NCI-H1105 treated with DMSO at 0.1 percent for 48 hours (cell line): ENCODE measurements at regions not wholly inside any gene's neighbourhood (a gene's known extent, or its start where the extent isn't known, plus 50 kb on each side); places are given as distances from the start of the nearest gene placed in this dataset.

Experiments used
- DNase-seq: peaks from one replicate; lab custom pipeline; 2025; lab: John Stamatoyannopoulos, UW

GRCh38 chr11:134746609-134747008, 334.6 kb upstream of the B3GAT1 start:
- no peak for DNase-seq

GRCh38 chr11:134745456-134745855, 333.4 kb upstream of the B3GAT1 start:
- DNase-seq: no peak

- no peak for DNase-seq
Observed at GRCh38 chr11:134743820-134744195, 331.8 kb upstream of the B3GAT1 start.

- DNase-seq: no peak
Observed at GRCh38 chr11:134742956-134743819, 331.1 kb upstream of the B3GAT1 start.

- no peak for DNase-seq
Observed at GRCh38 chr11:134742224-134742612, 330.2 kb upstream of the B3GAT1 start.

GRCh38 chr11:134741453-134742223, 329.6 kb upstream of the B3GAT1 start:
- DNase-seq: no peak

GRCh38 chr11:134740590-134741261, 328.7 kb upstream of the B3GAT1 start:
- no peak for DNase-seq

GRCh38 chr11:134739136-134739535, 327.1 kb upstream of the B3GAT1 start:
- no peak for DNase-seq

- DNase-seq: no peak
Observed at GRCh38 chr11:134738581-134738980, 326.5 kb upstream of the B3GAT1 start.

- no peak for DNase-seq
Observed at GRCh38 chr11:134737563-134738510, 325.8 kb upstream of the B3GAT1 start.

GRCh38 chr11:134736251-134736947, 324.4 kb upstream of the B3GAT1 start:
- no peak for DNase-seq

- DNase-seq: no peak
Observed at GRCh38 chr11:134734894-134735293, 322.9 kb upstream of the B3GAT1 start.

GRCh38 chr11:134734141-134734845, 322.3 kb upstream of the B3GAT1 start:
- no peak for DNase-seq

- no peak for DNase-seq
Observed at GRCh38 chr11:134733646-134734045, 321.6 kb upstream of the B3GAT1 start.

- no peak for DNase-seq
Observed at GRCh38 chr11:134731213-134731961, 319.3 kb upstream of the B3GAT1 start.

- DNase-seq: no peak
Observed at GRCh38 chr11:134730561-134731212, 318.6 kb upstream of the B3GAT1 start.

GRCh38 chr11:134730101-134730500, 318.1 kb upstream of the B3GAT1 start:
- no peak for DNase-seq

- no peak for DNase-seq
Observed at GRCh38 chr11:134728186-134728585, 316.1 kb upstream of the B3GAT1 start.

GRCh38 chr11:134727636-134728035, 315.6 kb upstream of the B3GAT1 start:
- no peak for DNase-seq
